Gastroesophageal sphincter (tissue), 4 donors: ENCODE measurements at regions not wholly inside any gene's neighbourhood (a gene's known extent, or its start where the extent isn't known, plus 50 kb on each side); places are given as distances from the start of the nearest gene placed in this dataset.

ENCODE experiments used
- ATAC-seq: fragments of 150-250 bp; one replicate; pipeline ENCODE4 v1.9.1; 2016; ENCODE audit warnings: mild to moderate bottlenecking, moderate library complexity
- H3K27ac ChIP-seq, 4 donors: fragments of 200-600 bp; sonication (generic) in 3 of 4; 1 replicate in 3 of 4; 2 replicates in 1 of 4; pipeline ENCODE4 v1.5.1; 2016 to 2019
- H3K27me3 ChIP-seq: fragments of 200-600 bp; sonication (generic); one replicate; pipeline ENCODE4 v1.5.1; 2019
- H3K36me3 ChIP-seq, 2 donors: fragments of 200-600 bp; sonication (generic); one replicate each; pipeline ENCODE4 v1.5.1; 2019; ENCODE audit warnings: control low read depth in 1 of 2
- H3K4me1 ChIP-seq, 3 donors: fragments of 200-600 bp; sonication (generic); 1 replicate in 2 of 3; 2 replicates in 1 of 3; pipeline ENCODE4 v1.5.1; 2016 to 2019; ENCODE audit warnings: control low read depth in 2 of 3
- H3K4me3 ChIP-seq, 2 donors: fragments of 200-600 bp; sonication (generic); one replicate each; pipeline ENCODE4 v1.5.1; 2019; ENCODE audit warnings: mild to moderate bottlenecking in 1 of 2, moderate library complexity in 1 of 2
- H3K9me3 ChIP-seq, 3 donors: fragments of 200-600 bp; sonication (generic); one replicate each; pipeline ENCODE4 v1.5.1; 2017 to 2019; ENCODE audit warnings: control low read depth in 2 of 3
- EP300 ChIP-seq: sonication (generic); formaldehyde crosslinking; IDR thresholded peaks from one replicate; pipeline ENCODE4 v1.6.1; 2017; ENCODE audit warnings: antibody characterized with exemption, mild to moderate bottlenecking
- POLR2A ChIP-seq, 2 donors: fragments of 450-650 bp; IDR thresholded peaks; one replicate each; pipeline ENCODE4 v1.6.1; 2017; ENCODE audit warnings: antibody characterized with exemption in 2 of 2, mild to moderate bottlenecking in 2 of 2, moderate library complexity in 1 of 2
- POLR2AphosphoS5 ChIP-seq: sonication (generic); formaldehyde crosslinking; IDR thresholded peaks from one replicate; pipeline ENCODE4 v1.6.1; 2017; ENCODE audit warnings: antibody characterized with exemption
- WGBS, 2 donors: methylation state at CpG; one replicate each; pipeline ENCODE4 v1.1.5; 2018; ENCODE audit warnings: low coverage in 1 of 2; 5-methylcytosine and 5-hydroxymethylcytosine counted together
- TF ChIP-seq, protein P1 (sequence below), 4 experiments: fragments of 200-600 bp in 2 of 4; fragments of 450-650 bp in 2 of 4; sonication (generic) in 1 of 4; IDR thresholded peaks; one replicate each; pipeline ENCODE4 v1.5.1; 2017 to 2019; ENCODE audit warnings: antibody characterized with exemption in 4 of 4, mild to moderate bottlenecking in 2 of 4, moderate library complexity in 2 of 4

DNA sequence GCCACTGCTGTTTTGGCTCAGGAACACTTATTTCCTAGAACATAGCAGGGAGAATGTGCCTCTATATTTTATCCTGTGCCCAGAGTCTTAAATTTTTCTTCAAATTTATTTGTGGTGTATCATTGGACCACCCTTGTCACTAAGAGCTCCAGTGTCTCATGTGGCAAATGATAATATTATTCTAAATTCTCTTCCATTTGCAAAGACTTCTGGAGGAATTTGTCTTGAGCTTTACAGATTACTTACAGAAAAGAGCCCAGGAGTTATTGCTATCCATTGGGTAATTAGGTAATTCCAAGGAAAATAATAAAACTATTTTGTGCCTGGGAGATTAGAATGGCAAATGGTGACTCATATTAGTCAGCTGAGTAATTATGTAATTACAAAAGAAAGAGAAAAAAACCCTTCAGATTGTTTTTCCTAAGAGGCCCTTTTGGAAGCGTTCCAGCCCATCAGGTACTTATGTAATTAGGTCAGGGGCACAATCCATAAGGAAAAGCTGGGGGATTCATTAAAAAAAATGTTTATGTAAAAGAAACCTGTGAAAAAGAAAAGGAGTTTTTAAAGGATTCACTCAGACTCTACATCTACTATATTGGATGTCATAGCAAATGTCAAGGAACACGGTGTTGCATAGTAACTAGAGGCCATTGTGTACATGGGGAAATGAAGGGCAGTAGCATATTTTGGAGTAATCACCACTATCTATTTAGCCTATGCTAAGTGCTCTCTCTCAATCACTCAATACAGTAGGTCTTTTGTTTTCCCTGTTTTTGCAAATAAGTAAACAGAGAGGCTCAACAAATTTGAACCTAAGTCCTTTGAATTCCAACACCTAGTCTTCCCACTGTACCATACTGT is 380.9 kb upstream of the RARB start:
- ATAC-seq: no peak
- TF ChIP-seq POLR2A (IDR thresholded peaks at IDR 0.05): no peak
- TF ChIP-seq, protein P1, sequence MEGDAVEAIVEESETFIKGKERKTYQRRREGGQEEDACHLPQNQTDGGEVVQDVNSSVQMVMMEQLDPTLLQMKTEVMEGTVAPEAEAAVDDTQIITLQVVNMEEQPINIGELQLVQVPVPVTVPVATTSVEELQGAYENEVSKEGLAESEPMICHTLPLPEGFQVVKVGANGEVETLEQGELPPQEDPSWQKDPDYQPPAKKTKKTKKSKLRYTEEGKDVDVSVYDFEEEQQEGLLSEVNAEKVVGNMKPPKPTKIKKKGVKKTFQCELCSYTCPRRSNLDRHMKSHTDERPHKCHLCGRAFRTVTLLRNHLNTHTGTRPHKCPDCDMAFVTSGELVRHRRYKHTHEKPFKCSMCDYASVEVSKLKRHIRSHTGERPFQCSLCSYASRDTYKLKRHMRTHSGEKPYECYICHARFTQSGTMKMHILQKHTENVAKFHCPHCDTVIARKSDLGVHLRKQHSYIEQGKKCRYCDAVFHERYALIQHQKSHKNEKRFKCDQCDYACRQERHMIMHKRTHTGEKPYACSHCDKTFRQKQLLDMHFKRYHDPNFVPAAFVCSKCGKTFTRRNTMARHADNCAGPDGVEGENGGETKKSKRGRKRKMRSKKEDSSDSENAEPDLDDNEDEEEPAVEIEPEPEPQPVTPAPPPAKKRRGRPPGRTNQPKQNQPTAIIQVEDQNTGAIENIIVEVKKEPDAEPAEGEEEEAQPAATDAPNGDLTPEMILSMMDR (IDR thresholded peaks at IDR 0.05): no peak
- no peak for TF ChIP-seq POLR2AphosphoS5
- TF ChIP-seq EP300: no peak
- Histone ChIP-seq H3K36me3 (no peaks in the 10 kb centered on the region), H3K4me1 (peaks cover 0 to 46% (median 9%) of the 10 kb centered on the region in 3 donors), H3K4me3 (no peak overlapping the region), H3K27ac (no peak overlapping the region), H3K9me3 (no peaks in the 10 kb centered on the region), H3K27me3 (no peaks in the 10 kb centered on the region)
- WGBS, 2 donors: 65 to 74% methylated on average over 2 of the region's 2 CpGs

DNA sequence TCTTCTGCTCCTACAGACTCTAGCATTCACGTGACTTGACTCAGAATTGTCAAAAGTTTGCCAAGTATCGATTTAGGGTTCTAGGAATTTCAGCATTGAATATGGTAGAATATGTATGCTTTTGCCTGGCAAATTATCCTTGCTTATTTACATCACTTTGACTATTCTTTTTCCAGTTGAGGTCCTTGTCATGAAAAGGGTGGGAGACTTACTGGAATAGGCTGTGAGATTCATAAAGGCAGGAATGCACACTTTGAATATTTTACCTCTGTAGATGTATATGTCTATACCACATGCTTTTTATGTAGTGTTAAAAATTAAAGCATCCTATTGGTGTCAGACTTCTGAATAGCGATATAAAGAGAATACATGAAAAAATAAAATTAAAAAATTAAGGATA is 378.8 kb upstream of the RARB start:
- H3K4me3 ChIP-seq: no peak overlapping the region
- TF ChIP-seq EP300 (no peak), POLR2A (IDR thresholded peaks at IDR 0.05) (no peak), POLR2AphosphoS5 (no peak)
- TF ChIP-seq, protein P1 (IDR thresholded peaks at IDR 0.05): no peak
- WGBS, 2 donors: 63 to 71% methylated on average over 3 of the region's 3 CpGs
- no peaks in the 10 kb centered on the region for H3K36me3 ChIP-seq
- peaks cover 0 to 32% (median 4%) of the 10 kb centered on the region in 3 donors for H3K4me1 ChIP-seq
- ATAC-seq: no peak
- no peak overlapping the region for H3K27ac ChIP-seq
- H3K9me3 ChIP-seq: no peaks in the 10 kb centered on the region
- no peaks in the 10 kb centered on the region for H3K27me3 ChIP-seq

DNA sequence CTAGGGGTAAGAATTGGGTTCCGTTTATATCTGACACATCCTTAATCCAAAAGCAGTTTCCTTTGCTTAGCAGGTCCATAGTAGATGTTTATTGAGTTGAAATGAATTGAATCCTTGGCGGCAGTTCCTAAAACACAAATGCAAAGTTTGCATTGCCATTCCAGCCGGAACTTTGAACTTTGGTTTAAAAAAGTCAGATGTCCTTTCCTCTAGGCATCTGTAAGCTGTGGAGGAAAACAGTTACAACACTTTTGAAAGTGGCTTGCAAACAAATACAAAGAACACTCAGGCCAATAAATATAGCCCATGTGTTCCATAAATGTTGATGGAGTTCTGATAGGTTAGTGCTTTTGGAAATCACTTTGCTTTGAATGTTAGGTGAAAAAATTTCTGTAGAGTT is 374.7 kb upstream of the RARB start:
- no peak for TF ChIP-seq EP300
- no peak for TF ChIP-seq POLR2A (IDR thresholded peaks at IDR 0.05)
- TF ChIP-seq, protein P1 (IDR thresholded peaks at IDR 0.05): no peak
- no peak for TF ChIP-seq POLR2AphosphoS5
- no peak for ATAC-seq
- Histone ChIP-seq H3K9me3 (no peaks in the 10 kb centered on the region), H3K27me3 (no peaks in the 10 kb centered on the region), H3K4me1 (peaks cover 0 to 11% (median 0%) of the 10 kb centered on the region in 3 donors), H3K27ac (no peak overlapping the region), H3K4me3 (no peak overlapping the region), H3K36me3 (no peaks in the 10 kb centered on the region)
- 56 to 58% methylated on average over 3 of the region's 3 CpGs for WGBS, 2 donors

DNA sequence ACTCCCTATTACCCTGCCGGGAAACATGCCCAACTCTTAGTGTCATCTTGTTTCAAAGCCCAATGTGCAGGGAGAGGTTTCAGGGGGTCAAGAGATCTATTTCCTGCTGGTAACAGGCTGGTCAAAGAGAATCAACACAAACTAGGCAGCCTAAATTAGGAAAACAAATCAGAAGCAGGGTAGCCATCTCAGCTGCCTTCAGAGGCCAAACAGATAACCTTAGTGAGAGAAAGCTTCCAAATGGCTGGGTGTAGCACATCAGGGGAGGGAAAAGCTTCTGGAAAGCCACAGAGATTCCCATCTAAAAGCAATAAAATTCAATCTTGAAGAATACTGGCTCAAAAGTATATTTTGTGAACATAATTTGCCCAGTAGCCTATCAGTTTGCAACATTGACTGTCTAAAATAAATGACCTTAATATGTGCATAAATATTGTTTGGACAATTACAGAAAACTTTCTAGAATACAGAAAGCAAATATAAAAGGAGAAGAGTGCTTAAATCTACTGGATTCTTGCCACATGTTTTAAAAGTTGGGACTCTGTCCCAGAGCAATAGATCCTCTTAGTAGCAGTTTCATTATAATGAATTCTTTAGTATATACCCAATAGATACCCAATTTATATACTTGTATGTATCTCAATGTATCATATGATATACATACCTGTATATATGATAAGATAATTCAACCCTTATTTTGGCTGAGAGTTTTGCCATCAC is 371.9 kb upstream of the RARB start:
- TF ChIP-seq POLR2AphosphoS5 (no peak), POLR2A (IDR thresholded peaks at IDR 0.05) (no peak), EP300 (no peak)
- TF ChIP-seq, protein P1 (IDR thresholded peaks at IDR 0.05): no peak
- WGBS, 2 donors: no CpG with 5 or more reads among the region's 1 CpG
- no peak for ATAC-seq
- Histone ChIP-seq H3K27me3 (no peaks in the 10 kb centered on the region), H3K4me1 (peaks cover 0 to 11% (median 0%) of the 10 kb centered on the region in 3 donors), H3K4me3 (no peak overlapping the region), H3K36me3 (no peaks in the 10 kb centered on the region), H3K9me3 (no peaks in the 10 kb centered on the region), H3K27ac (no peak overlapping the region)
